ENCODE measurements at regions not wholly inside any gene's neighbourhood (a gene's known extent, or its start where the extent isn't known, plus 50 kb on each side); places are given as distances from the start of the nearest gene placed in this dataset.

DNA sequence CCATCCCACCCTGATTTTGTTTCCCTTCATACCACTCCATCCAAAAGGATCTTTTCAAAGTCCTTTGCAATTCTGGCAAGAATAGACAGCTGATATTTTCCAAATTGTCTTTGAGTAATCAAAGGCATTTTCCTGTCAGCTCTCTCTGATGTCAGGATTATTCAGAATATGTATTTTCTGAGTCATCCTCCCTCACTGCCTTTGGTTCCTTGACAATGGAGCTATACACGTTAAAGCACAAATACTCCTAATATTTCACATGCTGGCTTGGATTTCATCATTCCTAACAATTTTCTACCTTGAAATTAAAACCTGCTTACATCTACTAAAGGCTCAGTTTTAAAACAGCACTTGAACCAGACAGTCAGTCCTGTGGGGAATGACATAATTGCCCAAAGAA lies 379.4 kb downstream of the GADD45G start:
- TF ChIP-seq, protein P1, sequence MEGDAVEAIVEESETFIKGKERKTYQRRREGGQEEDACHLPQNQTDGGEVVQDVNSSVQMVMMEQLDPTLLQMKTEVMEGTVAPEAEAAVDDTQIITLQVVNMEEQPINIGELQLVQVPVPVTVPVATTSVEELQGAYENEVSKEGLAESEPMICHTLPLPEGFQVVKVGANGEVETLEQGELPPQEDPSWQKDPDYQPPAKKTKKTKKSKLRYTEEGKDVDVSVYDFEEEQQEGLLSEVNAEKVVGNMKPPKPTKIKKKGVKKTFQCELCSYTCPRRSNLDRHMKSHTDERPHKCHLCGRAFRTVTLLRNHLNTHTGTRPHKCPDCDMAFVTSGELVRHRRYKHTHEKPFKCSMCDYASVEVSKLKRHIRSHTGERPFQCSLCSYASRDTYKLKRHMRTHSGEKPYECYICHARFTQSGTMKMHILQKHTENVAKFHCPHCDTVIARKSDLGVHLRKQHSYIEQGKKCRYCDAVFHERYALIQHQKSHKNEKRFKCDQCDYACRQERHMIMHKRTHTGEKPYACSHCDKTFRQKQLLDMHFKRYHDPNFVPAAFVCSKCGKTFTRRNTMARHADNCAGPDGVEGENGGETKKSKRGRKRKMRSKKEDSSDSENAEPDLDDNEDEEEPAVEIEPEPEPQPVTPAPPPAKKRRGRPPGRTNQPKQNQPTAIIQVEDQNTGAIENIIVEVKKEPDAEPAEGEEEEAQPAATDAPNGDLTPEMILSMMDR (IDR thresholded peaks at IDR 0.05; ENCODE audit: poor library complexity): no peak
- TF ChIP-seq EZH2phosphoT487 (IDR thresholded peaks at IDR 0.05; ENCODE audit: low read depth, severe bottlenecking, unreplicated experiment) (no peak), EZH2 (IDR thresholded peaks at IDR 0.05; ENCODE audit: borderline replicate concordance) (no peak)

All from hepatocyte (in vitro differentiated cells).